HG03108 (cell line): ENCODE measurements at regions not wholly inside any gene's neighbourhood (a gene's known extent, or its start where the extent isn't known, plus 50 kb on each side); places are given as distances from the start of the nearest gene placed in this dataset.

Source experiments
- ATAC-seq: cut with Tn5 transposase; IDR thresholded peaks from one replicate; pipeline ENCODE4 v1.9.1; 2021; ENCODE audit warnings: moderate library complexity; ENCODE audit not compliant: unreplicated experiment

DNA sequence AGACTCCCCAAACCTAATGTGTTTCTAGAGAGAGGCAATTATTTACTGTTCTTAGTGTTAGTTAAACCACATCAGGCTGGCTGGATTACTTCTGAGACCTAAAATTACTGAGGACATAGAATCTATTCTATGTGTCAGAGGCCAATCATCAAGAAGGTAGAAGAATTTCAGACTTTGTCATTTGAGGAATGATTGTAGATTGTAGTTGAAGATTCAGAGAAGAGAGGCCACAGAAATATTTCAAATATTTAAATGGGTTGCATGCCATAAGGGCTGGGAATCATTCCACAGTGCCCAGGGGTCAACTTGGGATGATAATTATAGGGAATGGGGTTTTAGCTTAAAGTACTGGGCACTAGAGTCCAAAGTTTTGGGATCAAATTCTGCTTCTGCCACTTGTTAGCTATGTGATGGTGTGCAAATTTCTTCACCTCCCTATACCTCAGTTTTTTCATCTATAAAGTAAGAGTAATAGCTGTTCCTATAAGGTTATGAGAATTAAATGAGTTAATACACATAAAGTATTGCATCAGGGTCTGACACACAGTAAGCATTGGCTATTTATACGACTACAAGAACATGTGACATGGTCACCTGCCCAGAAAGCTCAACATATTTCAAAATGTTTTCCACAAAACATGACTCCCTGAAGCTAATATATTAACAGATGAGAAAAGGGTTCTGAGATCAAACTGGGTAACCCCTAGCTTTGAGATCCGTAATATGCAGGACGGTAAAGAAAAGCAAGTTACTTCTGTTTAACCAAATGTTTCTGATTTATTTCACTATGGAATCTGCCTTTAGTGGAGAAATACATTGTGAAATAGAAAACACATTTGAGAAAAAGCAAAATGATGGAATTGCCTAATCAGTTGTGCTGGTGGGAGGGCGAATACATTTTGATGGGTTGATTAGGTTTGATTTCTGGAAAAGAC lies 69.7 kb upstream of the SPAG17 start:
- no peak for ATAC-seq

DNA sequence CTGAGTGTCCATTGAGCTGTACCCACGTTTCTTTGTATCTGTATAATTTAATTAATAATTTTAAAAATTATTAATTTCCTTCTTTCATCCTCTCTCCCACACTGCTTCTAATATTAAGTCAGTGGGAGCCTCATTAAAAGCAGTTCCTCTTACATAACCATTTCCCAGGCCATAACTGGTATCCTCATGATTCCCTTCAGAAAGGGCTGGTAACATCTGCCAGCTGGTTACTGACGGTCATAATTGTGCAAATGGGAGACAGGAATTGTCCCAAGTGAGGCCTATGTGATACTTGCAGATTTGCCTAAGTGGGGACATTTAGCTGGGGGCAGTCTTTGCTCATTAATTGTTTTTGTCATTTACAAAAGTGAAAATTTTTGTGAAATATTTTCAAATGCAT lies 69.0 kb upstream of the SPAG17 start:
- no peak for ATAC-seq

DNA sequence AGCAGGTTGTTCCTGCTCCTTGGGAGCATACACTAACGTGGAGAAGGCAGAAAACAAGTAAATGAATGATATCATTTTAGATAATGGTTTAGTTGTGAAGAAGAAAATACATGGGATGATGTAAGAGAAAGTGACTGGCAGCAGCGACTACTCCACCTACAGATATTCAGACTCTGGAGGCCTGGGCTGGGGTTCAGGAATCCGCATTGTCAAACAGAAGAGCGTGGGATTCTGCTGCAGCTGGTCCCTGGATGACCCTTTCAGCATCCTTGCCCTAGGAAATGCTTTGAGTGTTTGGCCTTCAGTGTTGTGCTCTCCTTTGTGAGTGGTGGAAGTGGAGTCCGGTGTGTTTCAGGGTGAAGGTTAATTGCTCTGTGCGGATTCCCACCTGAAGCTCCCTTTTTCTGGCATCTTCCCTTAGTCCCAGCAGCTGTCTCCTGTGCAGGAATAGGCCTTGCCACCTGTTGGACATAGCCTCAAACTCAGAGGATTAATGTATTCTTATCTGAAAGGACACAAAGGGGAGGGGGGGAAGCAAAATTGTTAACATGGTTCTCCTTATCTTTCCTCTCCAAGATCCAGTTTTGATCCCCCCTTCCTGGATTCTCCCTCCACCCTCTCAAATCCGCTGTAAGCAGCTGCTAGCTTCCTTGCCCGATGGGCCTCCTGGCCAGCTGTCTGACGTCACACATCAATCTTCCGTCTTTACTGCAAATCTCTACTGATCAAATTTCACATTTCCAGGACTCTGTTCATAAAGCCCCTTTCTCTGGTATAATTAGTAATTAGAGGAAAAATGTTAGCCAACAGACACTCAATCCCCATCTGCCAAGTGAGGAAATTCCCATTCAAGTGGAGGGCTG lies 68.3 kb upstream of the SPAG17 start:
- no peak for ATAC-seq

DNA sequence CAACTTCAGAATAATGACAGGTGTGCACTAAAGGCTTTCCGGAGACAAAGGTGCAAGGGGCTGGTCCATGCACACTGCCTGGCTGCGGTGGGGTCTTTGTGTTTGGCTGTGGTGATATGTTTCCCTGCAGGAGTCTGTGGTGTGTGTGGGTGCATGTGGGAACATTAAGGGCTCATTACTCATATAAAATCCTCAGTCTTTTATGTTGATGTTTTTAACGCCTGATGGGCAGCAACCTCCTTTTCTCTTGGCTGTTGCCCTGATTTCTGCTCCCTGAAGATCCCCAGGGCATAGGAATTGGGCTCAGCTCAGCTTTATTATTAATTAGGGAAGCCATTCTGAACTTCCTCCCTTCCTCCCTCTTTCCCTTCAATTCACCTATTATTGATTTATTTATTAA lies 67.6 kb upstream of the SPAG17 start:
- ATAC-seq = no peak

DNA sequence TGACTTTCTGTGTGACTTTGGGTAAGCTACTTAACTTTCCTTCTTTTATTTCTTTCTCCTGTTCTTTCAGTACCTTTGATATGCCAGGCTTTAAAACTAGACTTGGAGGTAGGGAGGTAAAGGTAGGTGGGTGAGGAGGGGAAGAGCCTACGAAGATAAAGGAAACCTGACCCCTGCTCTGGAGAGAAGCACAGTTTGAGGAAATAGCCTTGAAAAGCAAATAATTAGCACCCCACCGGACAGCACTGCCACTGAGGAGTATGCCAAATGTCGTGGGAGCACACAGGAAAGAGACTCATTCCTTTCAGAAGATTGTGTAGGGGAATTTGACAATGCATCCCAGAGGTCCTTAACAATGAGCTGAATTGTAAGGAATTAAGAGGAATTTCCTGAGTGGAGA lies 65.2 kb upstream of the SPAG17 start:
- ATAC-seq = no peak

DNA sequence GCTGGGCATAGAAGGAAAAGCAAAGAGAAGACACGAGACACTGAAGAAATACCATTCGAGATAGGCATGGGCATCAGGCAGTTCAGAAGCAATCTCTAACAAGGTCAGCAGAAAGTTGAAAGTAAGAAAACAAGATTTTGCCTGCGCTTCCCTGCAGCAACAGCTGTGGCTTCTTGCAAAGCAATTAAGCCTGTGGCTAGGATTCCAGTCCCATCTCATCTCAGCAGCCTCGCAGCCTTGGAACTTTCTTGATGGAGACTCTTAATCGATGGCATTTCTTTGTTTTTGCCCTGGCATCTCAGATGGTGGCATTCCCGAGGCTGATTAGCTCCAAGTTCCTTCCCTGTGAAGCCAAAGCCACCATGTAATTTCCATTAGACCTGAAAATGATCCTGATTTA lies 64.6 kb upstream of the SPAG17 start:
- ATAC-seq = no peak

DNA sequence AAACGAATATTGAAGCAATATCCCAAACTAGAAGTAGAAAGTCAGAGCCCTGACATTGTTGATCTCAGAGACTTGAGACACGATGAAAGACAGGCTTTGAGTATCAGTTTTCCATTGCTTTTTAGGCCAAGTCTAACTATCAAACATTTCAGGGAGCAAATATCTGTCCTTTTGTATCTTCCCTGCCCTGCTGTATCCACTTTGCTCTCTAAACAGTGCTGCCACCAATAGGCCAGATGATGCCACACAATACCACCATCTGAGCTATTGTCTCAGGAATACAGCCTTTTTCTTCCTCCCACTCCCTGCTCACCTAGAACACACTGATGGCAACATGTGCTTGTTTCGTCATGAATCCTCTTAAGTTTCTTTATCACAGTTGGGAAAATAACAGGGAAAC lies 62.6 kb upstream of the SPAG17 start:
- ATAC-seq = no peak

DNA sequence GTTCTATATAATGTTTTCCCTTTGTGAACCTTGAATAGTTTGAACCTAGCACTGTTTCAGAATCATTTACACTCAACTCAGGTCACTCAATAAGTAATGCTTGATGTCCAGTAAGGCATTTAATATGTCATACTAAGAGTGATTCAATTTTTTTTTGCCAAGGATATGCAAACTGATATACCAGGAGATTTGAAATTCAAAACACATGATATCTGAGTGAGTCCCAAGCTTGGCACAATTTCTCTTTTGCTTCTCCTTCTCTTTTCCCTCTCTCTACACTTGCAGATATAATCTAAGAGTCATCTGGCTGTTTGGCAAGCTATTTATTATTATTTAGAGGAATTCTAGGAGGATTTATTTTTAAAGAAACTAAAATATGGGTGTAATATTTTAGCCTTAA lies 61.6 kb upstream of the SPAG17 start:
- no peak for ATAC-seq

DNA sequence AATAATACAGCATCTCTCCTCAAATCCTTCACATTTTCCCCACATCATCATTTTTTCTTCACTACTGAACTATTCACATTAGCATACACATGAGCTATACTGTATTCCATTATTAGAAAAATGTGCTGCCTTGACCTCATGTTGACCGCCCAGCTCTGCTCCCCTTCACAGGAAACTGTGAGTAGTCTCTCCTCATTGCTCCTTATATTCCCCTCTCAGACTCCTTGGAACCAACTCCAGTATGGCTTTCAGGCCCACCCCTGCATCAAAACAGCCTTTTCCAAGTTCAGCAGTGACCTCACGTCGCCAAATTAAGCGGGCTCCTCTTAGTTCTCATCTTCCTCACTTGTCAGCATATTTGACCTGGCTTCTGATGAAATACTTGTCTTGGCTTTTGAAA lies 59.2 kb upstream of the SPAG17 start:
- no peak for ATAC-seq

DNA sequence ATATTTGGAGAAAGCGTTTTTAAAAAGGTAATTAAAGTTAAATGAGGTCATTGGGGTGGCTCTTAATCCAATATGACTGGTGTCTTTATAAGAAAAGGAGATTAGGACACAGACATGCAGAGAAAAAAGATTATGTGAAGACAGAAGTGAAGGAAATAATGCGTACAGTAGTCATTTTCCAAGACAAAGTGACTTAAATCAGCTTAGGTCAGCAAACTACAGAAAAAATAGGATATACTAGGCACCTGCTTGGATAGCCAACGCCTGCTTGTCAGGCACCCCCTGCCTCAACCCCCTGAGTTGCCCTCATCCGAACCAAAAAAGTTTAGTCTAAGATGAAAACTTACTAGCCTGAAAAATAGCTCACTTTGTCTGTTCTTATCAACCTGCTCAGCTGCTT lies 58.2 kb upstream of the SPAG17 start:
- no peak for ATAC-seq
